WTC11 (cell line): ENCODE measurements at regions not wholly inside any gene's neighbourhood (a gene's known extent, or its start where the extent isn't known, plus 50 kb on each side); places are given as distances from the start of the nearest gene placed in this dataset.

ENCODE experiments used
- ATAC-seq: fragments of 200-7000 bp; cut with Tn5 transposase; 2 replicates; pipeline ENCODE4 v1.10.0; 2021; ENCODE audit warnings: mild to moderate bottlenecking, moderate library complexity
- CTCF ChIA-PET: fragments of 300-600 bp; sonication (Branson Sonifier 250); formaldehyde crosslinking; loops from one replicate; lab custom pipeline; 2021; ENCODE audit warnings: antibody characterized with exemption; lab: Charles Lee
- POLR2A ChIA-PET: fragments of 350-600 bp; sonication (Branson Sonifier 250); formaldehyde crosslinking; loops from one replicate; lab custom pipeline; 2021; ENCODE audit warnings: antibody characterized with exemption; lab: Charles Lee
- DNase-seq: peaks from one replicate; pipeline ENCODE4 v3.0.0; 2021; ENCODE audit warnings: low spot score
- H3K27ac Mint-ChIP-seq: 2 replicates; pipeline ENCODE4 v1.8.0; 2021; ENCODE audit warnings: mixed read lengths
- H3K27me3 Mint-ChIP-seq: 2 replicates; pipeline ENCODE4 v1.8.0; 2021; ENCODE audit warnings: low read depth, mild to moderate bottlenecking, moderate library complexity, mixed read lengths
- H3K36me3 Mint-ChIP-seq: 2 replicates; pipeline ENCODE4 v1.8.0; 2021; ENCODE audit warnings: mixed read lengths
- H3K4me1 Mint-ChIP-seq: 2 replicates; pipeline ENCODE4 v1.8.0; 2022; ENCODE audit warnings: mixed read lengths
- H3K4me3 Mint-ChIP-seq: 2 replicates; pipeline ENCODE4 v1.8.0; 2021; ENCODE audit warnings: mild to moderate bottlenecking, moderate library complexity, mixed read lengths
- H3K9me3 Mint-ChIP-seq: 2 replicates; pipeline ENCODE4 v1.8.0; 2021; ENCODE audit warnings: mixed read lengths
- ATF1 ChIP-seq: sonication (generic); formaldehyde crosslinking; IDR thresholded peaks from 2 replicates; pipeline ENCODE4 v1.8.1; 2023; ENCODE audit warnings: mild to moderate bottlenecking, moderate library complexity, missing genetic modification reagents
- ATF3 ChIP-seq: sonication (generic); formaldehyde crosslinking; conservative IDR thresholded peaks from 2 replicates; pipeline ENCODE4 v1.8.1; 2022; ENCODE audit warnings: mild to moderate bottlenecking, missing genetic modification reagents
- CREB1 ChIP-seq: sonication (generic); formaldehyde crosslinking; IDR thresholded peaks from 2 replicates; pipeline ENCODE4 v1.8.0; 2023; ENCODE audit warnings: mild to moderate bottlenecking, missing genetic modification reagents
- GRHL2 ChIP-seq: fragments of 250-450 bp; sonication (Bioruptor Pico); IDR thresholded peaks from 2 replicates; pipeline ENCODE4 v1.8.0; 2022; ENCODE audit warnings: mild to moderate bottlenecking, moderate library complexity; ENCODE audit not compliant: insufficient replicate concordance, severe bottlenecking
- IRF2 ChIP-seq: sonication (generic); formaldehyde crosslinking; IDR thresholded peaks from 2 replicates; pipeline ENCODE4 v1.8.0; 2022; ENCODE audit warnings: low read depth, missing genetic modification reagents, borderline replicate concordance
- JUN ChIP-seq: sonication (generic); formaldehyde crosslinking; IDR thresholded peaks from 2 replicates; pipeline ENCODE4 v1.8.0; 2023; ENCODE audit warnings: mild to moderate bottlenecking, missing genetic modification reagents
- MLX ChIP-seq: sonication (generic); formaldehyde crosslinking; IDR thresholded peaks from 2 replicates; pipeline ENCODE4 v1.8.1; 2023; ENCODE audit warnings: mild to moderate bottlenecking, missing genetic modification reagents, moderate library complexity
- PRDM15 ChIP-seq: sonication (generic); formaldehyde crosslinking; IDR thresholded peaks from 2 replicates; pipeline ENCODE4 v1.8.0; 2022; ENCODE audit warnings: missing genetic modification reagents
- SP1 ChIP-seq: sonication (generic); formaldehyde crosslinking; conservative IDR thresholded peaks from 2 replicates; pipeline ENCODE4 v1.8.1; 2022; ENCODE audit warnings: missing genetic modification reagents
- TCF7 ChIP-seq: sonication (generic); formaldehyde crosslinking; IDR thresholded peaks from 2 replicates; pipeline ENCODE4 v1.8.0; 2022; ENCODE audit warnings: mild to moderate bottlenecking, low read depth, missing genetic modification reagents, moderate library complexity
- TEAD1 ChIP-seq: sonication (generic); formaldehyde crosslinking; IDR thresholded peaks from 2 replicates; pipeline ENCODE4 v1.8.0; 2022; ENCODE audit warnings: mild to moderate bottlenecking, missing genetic modification reagents
- USF1 ChIP-seq: sonication (generic); formaldehyde crosslinking; IDR thresholded peaks from 2 replicates; pipeline ENCODE4 v1.8.0; 2022; ENCODE audit warnings: mild to moderate bottlenecking, missing genetic modification reagents
- USF2 ChIP-seq: sonication (generic); formaldehyde crosslinking; IDR thresholded peaks from 2 replicates; pipeline ENCODE4 v1.8.1; 2023; ENCODE audit warnings: mild to moderate bottlenecking, missing genetic modification reagents, moderate library complexity
- ZBTB21 ChIP-seq: sonication (generic); formaldehyde crosslinking; IDR thresholded peaks from 2 replicates; pipeline ENCODE4 v1.8.1; 2023; ENCODE audit warnings: mild to moderate bottlenecking, missing genetic modification reagents, borderline replicate concordance
- ZBTB43 ChIP-seq: sonication (generic); formaldehyde crosslinking; IDR thresholded peaks from 2 replicates; pipeline ENCODE4 v1.8.1; 2023; ENCODE audit warnings: mild to moderate bottlenecking, missing genetic modification reagents
- ZNF263 ChIP-seq: sonication (generic); formaldehyde crosslinking; IDR thresholded peaks from 2 replicates; pipeline ENCODE4 v1.8.1; 2022; ENCODE audit warnings: low read depth, mild to moderate bottlenecking, moderate library complexity, missing genetic modification reagents
- ZNF281 ChIP-seq: sonication (generic); formaldehyde crosslinking; IDR thresholded peaks from 2 replicates; pipeline ENCODE4 v1.8.0; 2023; ENCODE audit warnings: mild to moderate bottlenecking, missing genetic modification reagents
- ZNF317 ChIP-seq: sonication (generic); formaldehyde crosslinking; IDR thresholded peaks from 2 replicates; pipeline ENCODE4 v1.8.1; 2023; ENCODE audit warnings: low read depth, mild to moderate bottlenecking, moderate library complexity, missing genetic modification reagents, borderline replicate concordance
- ZNF423 ChIP-seq: fragments of 250-450 bp; sonication (Bioruptor Pico); IDR thresholded peaks from 2 replicates; pipeline ENCODE4 v2.1.2; 2022; ENCODE audit warnings: mild to moderate bottlenecking, moderate library complexity
- ZSCAN18 ChIP-seq: fragments of 250-450 bp; sonication (Bioruptor Pico); IDR thresholded peaks from 2 replicates; pipeline ENCODE4 v2.1.2; 2022; ENCODE audit warnings: mild to moderate bottlenecking, moderate library complexity

- TF ChIP-seq ZBTB43 (CRISPR knock-in tag) (no peak), USF1 (CRISPR knock-in tag) (no peak), MLX (CRISPR knock-in tag) (no peak), ZBTB21 (no peak), SP1 (CRISPR knock-in tag) (no peak), JUN (CRISPR knock-in tag) (no peak), CREB1 (CRISPR knock-in tag) (no peak)
- TF ChIP-seq, all 79 proteins: peak for 0
These were observed 359.0 kb upstream of the BOD1L1 start (continued) for GRCh38 chr4:13986548-13986947.

GRCh38 chr4:13988353-13989305 is 361.1 kb upstream of the BOD1L1 start:
- ATAC-seq (no peak; the same call in 1 of the 2 replicates), DNase-seq (no peak)
- TF ChIP-seq ATF1 (CRISPR knock-in tag) (no peak), USF2 (no peak), IRF2 (CRISPR knock-in tag) (no peak), ATF3 (no peak), ZNF263 (CRISPR knock-in tag) (no peak), SP1 (CRISPR knock-in tag) (no peak), ZNF317 (CRISPR knock-in tag) (no peak), ZSCAN18 (no peak), GRHL2 (CRISPR knock-in tag) (no peak), TCF7 (CRISPR knock-in tag) (no peak), ZNF423 (CRISPR knock-in tag) (no peak)
- POLR2A ChIA-PET = no interaction called here
- Mint-ChIP-seq H3K27me3 (no peaks in the 10 kb centered on the region), H3K27ac (no peak overlapping the region), H3K9me3 (peaks cover 5% of the 10 kb centered on the region), H3K36me3 (no peaks in the 10 kb centered on the region), H3K4me3 (no peak overlapping the region), H3K4me1 (peaks cover 16% of the 10 kb centered on the region)
- CTCF ChIA-PET = no interaction called here

- no peaks in the 10 kb centered on the region; the same call in 1 of the 2 replicates for H3K9me3 Mint-ChIP-seq
- ChIA-PET POLR2A (no interaction called here), CTCF (no interaction called here)
- DNase-seq (no peak), ATAC-seq (no peak)
- H3K4me1 Mint-ChIP-seq = peaks cover 16% of the 10 kb centered on the region
- H3K4me3 Mint-ChIP-seq = no peak overlapping the region
- H3K27me3 Mint-ChIP-seq = no peaks in the 10 kb centered on the region
- H3K36me3 Mint-ChIP-seq = no peaks in the 10 kb centered on the region
- H3K27ac Mint-ChIP-seq = no peak overlapping the region
- no peak for TF ChIP-seq ZNF281 (CRISPR knock-in tag)
- TF ChIP-seq TEAD1 = no peak
- no peak for TF ChIP-seq PRDM15
These were observed 362.0 kb upstream of the BOD1L1 start for GRCh38 chr4:13989501-13989900.
